ENCODE measurements at regions not wholly inside any gene's neighbourhood (a gene's known extent, or its start where the extent isn't known, plus 50 kb on each side); places are given as distances from the start of the nearest gene placed in this dataset.

DNA sequence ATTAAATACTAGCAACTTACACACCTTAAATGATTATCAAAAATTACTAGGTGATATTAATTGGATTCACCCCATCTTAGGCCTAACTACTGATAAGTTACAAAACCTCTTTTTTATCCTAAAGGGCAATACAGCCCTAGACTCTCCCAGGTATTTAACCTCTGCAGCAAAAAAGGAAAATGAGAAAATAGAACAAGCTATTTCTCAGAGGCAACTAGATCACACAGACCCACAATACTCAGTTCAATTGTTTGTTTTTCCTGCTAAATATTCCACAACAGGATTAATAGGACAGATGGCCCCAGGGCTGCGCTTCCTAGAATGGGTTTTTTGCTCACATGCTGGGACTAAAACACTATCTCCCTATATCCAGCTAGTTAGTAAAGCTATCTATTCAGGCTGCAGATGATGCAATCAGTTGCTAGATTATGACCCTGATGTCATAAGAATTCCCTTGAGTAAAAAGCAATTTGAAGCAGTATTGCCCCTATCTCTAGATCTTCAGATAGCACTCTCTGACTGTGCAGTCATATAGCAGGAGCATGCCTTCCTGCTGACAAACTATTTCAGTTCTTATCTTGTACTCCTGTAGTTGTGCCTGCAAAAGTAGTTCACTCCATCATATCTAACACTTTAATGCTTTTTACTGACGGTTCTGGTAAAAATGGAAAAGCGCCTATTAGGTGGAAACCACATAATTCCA is 1595.5 kb upstream of the TENM4 start:
- H3K9ac ChIP-seq (ENCODE audit: low read depth in 1 of 2, low read length in 2 of 2): no peak overlapping the region
- H3K36me3 ChIP-seq (ENCODE audit: control insufficient read depth in 2 of 2, insufficient read depth in 2 of 2, low read length in 2 of 2): no peaks in the 10 kb centered on the region
- peaks cover 0 to 3% of the 10 kb centered on the region in 2 donors for H3K9me3 ChIP-seq (ENCODE audit: control insufficient read depth in 2 of 2, low read length in 2 of 2)
- H3K27me3 ChIP-seq (ENCODE audit: control insufficient read depth in 2 of 2, insufficient read depth in 2 of 2, low read length in 2 of 2): no peaks in the 10 kb centered on the region
- no peak overlapping the region for H3K27ac ChIP-seq (ENCODE audit: low read depth in 2 of 2, low read length in 2 of 2)
- H3K4me1 ChIP-seq (ENCODE audit: control insufficient read depth in 2 of 2, insufficient read depth in 2 of 2, low read length in 2 of 2): peaks cover 5 to 18% of the 10 kb centered on the region in 2 donors
- no peak overlapping the region for H3K4me3 ChIP-seq (ENCODE audit: low read length in 2 of 2)

GRCh38 chr11:81033779-81034540 is 1593.1 kb upstream of the TENM4 start:
- Histone ChIP-seq H3K36me3 (ENCODE audit: control insufficient read depth in 2 of 2, insufficient read depth in 2 of 2, low read length in 2 of 2) (no peaks in the 10 kb centered on the region), H3K27me3 (ENCODE audit: control insufficient read depth in 2 of 2, insufficient read depth in 2 of 2, low read length in 2 of 2) (no peaks in the 10 kb centered on the region), H3K4me3 (ENCODE audit: low read length in 2 of 2) (no peak overlapping the region), H3K4me1 (ENCODE audit: control insufficient read depth in 2 of 2, insufficient read depth in 2 of 2, low read length in 2 of 2) (peaks cover 0 to under 1% of the 10 kb centered on the region in 2 donors), H3K27ac (ENCODE audit: low read depth in 2 of 2, low read length in 2 of 2) (no peak overlapping the region), H3K9ac (ENCODE audit: low read depth in 1 of 2, low read length in 2 of 2) (no peak overlapping the region), H3K9me3 (ENCODE audit: control insufficient read depth in 2 of 2, low read length in 2 of 2) (peaks cover 0 to 3% of the 10 kb centered on the region in 2 donors)

DNA sequence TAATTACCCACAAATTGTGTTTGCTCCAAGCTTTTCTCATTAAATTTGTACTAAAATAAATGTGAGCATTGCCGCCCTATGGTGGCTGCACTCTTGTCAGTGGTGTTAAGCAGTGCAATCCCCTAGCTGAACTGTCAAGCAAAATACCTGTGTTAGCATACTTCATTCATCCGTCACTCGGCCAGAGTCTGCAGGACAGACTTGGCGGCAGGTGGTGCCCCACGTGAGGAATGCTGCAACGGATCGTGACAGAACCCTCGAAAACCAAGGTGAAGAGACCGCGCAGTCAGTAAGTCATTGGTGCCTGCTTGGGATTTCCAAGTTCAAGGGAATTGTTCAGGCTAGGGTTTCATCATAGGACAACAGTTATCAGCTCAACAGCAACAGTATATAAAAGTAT is 1592.1 kb upstream of the TENM4 start:
- H3K4me1 ChIP-seq (ENCODE audit: control insufficient read depth in 2 of 2, insufficient read depth in 2 of 2, low read length in 2 of 2): no peaks in the 10 kb centered on the region
- H3K9me3 ChIP-seq (ENCODE audit: control insufficient read depth in 2 of 2, low read length in 2 of 2): peaks cover 0 to 3% of the 10 kb centered on the region in 2 donors
- no peak overlapping the region for H3K4me3 ChIP-seq (ENCODE audit: low read length in 2 of 2)
- no peaks in the 10 kb centered on the region for H3K36me3 ChIP-seq (ENCODE audit: control insufficient read depth in 2 of 2, insufficient read depth in 2 of 2, low read length in 2 of 2)
- no peak overlapping the region for H3K9ac ChIP-seq (ENCODE audit: low read depth in 1 of 2, low read length in 2 of 2)
- H3K27me3 ChIP-seq (ENCODE audit: control insufficient read depth in 2 of 2, insufficient read depth in 2 of 2, low read length in 2 of 2): no peaks in the 10 kb centered on the region
- H3K27ac ChIP-seq (ENCODE audit: low read depth in 2 of 2, low read length in 2 of 2): no peak overlapping the region

DNA sequence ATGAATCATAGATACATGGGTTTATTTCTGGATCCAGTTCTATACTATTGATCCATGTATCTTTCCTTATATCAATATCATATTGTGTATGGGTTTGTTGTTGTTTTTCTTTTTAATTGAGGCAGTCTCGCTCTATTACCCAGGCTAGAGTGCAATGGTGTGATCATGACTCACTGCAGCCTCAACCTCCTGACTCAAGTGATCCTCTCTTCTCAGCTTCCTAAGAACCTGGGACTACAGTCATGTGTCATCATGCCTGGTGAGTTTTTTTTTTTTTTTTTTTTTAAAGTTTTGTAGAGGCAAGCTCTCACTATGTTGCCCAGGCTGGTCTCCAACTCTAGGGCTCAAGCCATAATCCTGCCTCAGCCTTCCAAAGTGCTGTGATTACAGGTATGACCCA is 1589.4 kb upstream of the TENM4 start:
- Histone ChIP-seq H3K9me3 (ENCODE audit: control insufficient read depth in 2 of 2, low read length in 2 of 2) (no peaks in the 10 kb centered on the region), H3K4me1 (ENCODE audit: control insufficient read depth in 2 of 2, insufficient read depth in 2 of 2, low read length in 2 of 2) (no peaks in the 10 kb centered on the region), H3K4me3 (ENCODE audit: low read length in 2 of 2) (no peak overlapping the region), H3K36me3 (ENCODE audit: control insufficient read depth in 2 of 2, insufficient read depth in 2 of 2, low read length in 2 of 2) (no peaks in the 10 kb centered on the region), H3K27ac (ENCODE audit: low read depth in 2 of 2, low read length in 2 of 2) (no peak overlapping the region), H3K9ac (ENCODE audit: low read depth in 1 of 2, low read length in 2 of 2) (no peak overlapping the region), H3K27me3 (ENCODE audit: control insufficient read depth in 2 of 2, insufficient read depth in 2 of 2, low read length in 2 of 2) (no peaks in the 10 kb centered on the region)

- no peak overlapping the region for H3K4me3 ChIP-seq (ENCODE audit: low read length in 2 of 2)
- no peaks in the 10 kb centered on the region for H3K9me3 ChIP-seq (ENCODE audit: control insufficient read depth in 2 of 2, low read length in 2 of 2)
- H3K4me1 ChIP-seq (ENCODE audit: control insufficient read depth in 2 of 2, insufficient read depth in 2 of 2, low read length in 2 of 2): no peaks in the 10 kb centered on the region
- H3K9ac ChIP-seq (ENCODE audit: low read depth in 1 of 2, low read length in 2 of 2): no peak overlapping the region
- H3K27me3 ChIP-seq (ENCODE audit: control insufficient read depth in 2 of 2, insufficient read depth in 2 of 2, low read length in 2 of 2): no peaks in the 10 kb centered on the region
- no peaks in the 10 kb centered on the region for H3K36me3 ChIP-seq (ENCODE audit: control insufficient read depth in 2 of 2, insufficient read depth in 2 of 2, low read length in 2 of 2)
- no peak overlapping the region for H3K27ac ChIP-seq (ENCODE audit: low read depth in 2 of 2, low read length in 2 of 2)
Observed at GRCh38 chr11:81026032-81026431, 1585.2 kb upstream of the TENM4 start.

DNA sequence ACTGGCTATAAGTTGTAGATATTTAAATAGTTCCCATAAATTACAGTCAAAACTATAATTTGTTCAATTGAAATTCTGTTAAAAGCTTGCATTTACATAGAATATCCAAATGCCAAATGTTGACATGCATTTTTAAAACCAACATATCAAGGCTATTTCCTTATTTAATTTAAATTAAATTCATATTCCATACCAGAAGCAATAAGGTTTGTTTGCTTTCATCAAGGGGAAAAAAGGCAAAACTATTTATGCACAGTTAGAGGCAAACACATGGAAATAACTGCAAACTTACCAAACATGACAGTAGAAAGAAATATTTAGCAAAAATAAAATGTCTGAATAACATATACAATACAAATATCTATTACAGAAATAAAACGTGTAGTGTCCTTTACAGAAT is 1581.2 kb upstream of the TENM4 start:
- no peak overlapping the region for H3K4me3 ChIP-seq (ENCODE audit: low read length in 2 of 2)
- H3K9ac ChIP-seq (ENCODE audit: low read depth in 1 of 2, low read length in 2 of 2): no peak overlapping the region
- no peak overlapping the region for H3K27ac ChIP-seq (ENCODE audit: low read depth in 2 of 2, low read length in 2 of 2)
- no peaks in the 10 kb centered on the region for H3K9me3 ChIP-seq (ENCODE audit: control insufficient read depth in 2 of 2, low read length in 2 of 2)
- no peaks in the 10 kb centered on the region for H3K36me3 ChIP-seq (ENCODE audit: control insufficient read depth in 2 of 2, insufficient read depth in 2 of 2, low read length in 2 of 2)
- no peaks in the 10 kb centered on the region for H3K4me1 ChIP-seq (ENCODE audit: control insufficient read depth in 2 of 2, insufficient read depth in 2 of 2, low read length in 2 of 2)
- H3K27me3 ChIP-seq (ENCODE audit: control insufficient read depth in 2 of 2, insufficient read depth in 2 of 2, low read length in 2 of 2): no peaks in the 10 kb centered on the region

DNA sequence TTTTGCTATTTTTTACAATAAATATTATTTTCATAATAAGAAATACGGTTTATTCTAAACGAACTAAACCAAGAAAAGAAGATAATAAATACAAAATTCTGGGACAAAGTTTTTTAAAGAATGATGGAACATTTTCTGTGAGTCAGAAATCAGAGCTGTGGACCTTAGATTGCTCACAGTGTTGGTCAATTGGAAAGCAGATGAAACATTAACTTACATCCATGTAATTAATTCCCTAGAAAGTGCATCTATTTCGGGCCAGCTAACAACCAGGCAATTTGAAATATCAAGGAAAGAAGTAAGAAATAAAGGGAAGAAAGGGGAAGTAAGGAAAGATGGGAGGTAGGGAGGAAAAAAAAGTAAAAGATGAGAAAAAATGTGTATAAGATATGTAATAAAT is 1569.8 kb upstream of the TENM4 start:
- Histone ChIP-seq H3K9me3 (ENCODE audit: control insufficient read depth in 2 of 2, low read length in 2 of 2) (no peaks in the 10 kb centered on the region), H3K27me3 (ENCODE audit: control insufficient read depth in 2 of 2, insufficient read depth in 2 of 2, low read length in 2 of 2) (no peaks in the 10 kb centered on the region), H3K9ac (ENCODE audit: low read depth in 1 of 2, low read length in 2 of 2) (no peak overlapping the region), H3K4me3 (ENCODE audit: low read length in 2 of 2) (no peak overlapping the region), H3K36me3 (ENCODE audit: control insufficient read depth in 2 of 2, insufficient read depth in 2 of 2, low read length in 2 of 2) (no peaks in the 10 kb centered on the region), H3K4me1 (ENCODE audit: control insufficient read depth in 2 of 2, insufficient read depth in 2 of 2, low read length in 2 of 2) (no peaks in the 10 kb centered on the region), H3K27ac (ENCODE audit: low read depth in 2 of 2, low read length in 2 of 2) (no peak overlapping the region)

GRCh38 chr11:81007046-81007445 is 1566.2 kb upstream of the TENM4 start:
- Histone ChIP-seq H3K27me3 (ENCODE audit: control insufficient read depth in 2 of 2, insufficient read depth in 2 of 2, low read length in 2 of 2) (no peaks in the 10 kb centered on the region), H3K9ac (ENCODE audit: low read depth in 1 of 2, low read length in 2 of 2) (no peak overlapping the region), H3K4me1 (ENCODE audit: control insufficient read depth in 2 of 2, insufficient read depth in 2 of 2, low read length in 2 of 2) (no peaks in the 10 kb centered on the region), H3K9me3 (ENCODE audit: control insufficient read depth in 2 of 2, low read length in 2 of 2) (no peaks in the 10 kb centered on the region), H3K4me3 (ENCODE audit: low read length in 2 of 2) (no peak overlapping the region), H3K27ac (ENCODE audit: low read depth in 2 of 2, low read length in 2 of 2) (no peak overlapping the region), H3K36me3 (ENCODE audit: control insufficient read depth in 2 of 2, insufficient read depth in 2 of 2, low read length in 2 of 2) (no peaks in the 10 kb centered on the region)

DNA sequence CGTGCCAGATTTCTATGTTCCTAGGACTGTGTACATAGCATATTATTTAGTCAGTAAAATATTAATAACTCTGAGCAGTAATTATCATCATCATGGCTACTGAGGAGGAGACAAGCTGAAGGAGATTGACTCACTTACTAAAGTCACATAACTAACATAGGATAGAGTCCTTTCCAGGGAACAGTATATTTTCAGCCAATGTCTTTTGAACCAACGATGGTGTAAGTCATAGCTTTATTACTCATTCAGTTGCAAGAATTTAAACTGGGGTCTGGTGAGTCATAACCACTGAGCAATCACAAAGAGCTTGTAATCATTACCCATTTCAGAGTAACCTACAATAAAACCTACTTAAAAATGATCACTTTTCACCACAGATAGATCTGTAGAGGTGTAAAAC is 1564.8 kb upstream of the TENM4 start:
- Histone ChIP-seq H3K36me3 (ENCODE audit: control insufficient read depth in 2 of 2, insufficient read depth in 2 of 2, low read length in 2 of 2) (no peaks in the 10 kb centered on the region), H3K9me3 (ENCODE audit: control insufficient read depth in 2 of 2, low read length in 2 of 2) (no peaks in the 10 kb centered on the region), H3K27ac (ENCODE audit: low read depth in 2 of 2, low read length in 2 of 2) (no peak overlapping the region), H3K4me1 (ENCODE audit: control insufficient read depth in 2 of 2, insufficient read depth in 2 of 2, low read length in 2 of 2) (no peaks in the 10 kb centered on the region), H3K4me3 (ENCODE audit: low read length in 2 of 2) (no peak overlapping the region), H3K9ac (ENCODE audit: low read depth in 1 of 2, low read length in 2 of 2) (no peak overlapping the region), H3K27me3 (ENCODE audit: control insufficient read depth in 2 of 2, insufficient read depth in 2 of 2, low read length in 2 of 2) (no peaks in the 10 kb centered on the region)

- H3K9ac ChIP-seq (ENCODE audit: low read depth in 1 of 2, low read length in 2 of 2): no peak overlapping the region
- no peaks in the 10 kb centered on the region for H3K36me3 ChIP-seq (ENCODE audit: control insufficient read depth in 2 of 2, insufficient read depth in 2 of 2, low read length in 2 of 2)
- H3K9me3 ChIP-seq (ENCODE audit: control insufficient read depth in 2 of 2, low read length in 2 of 2): no peaks in the 10 kb centered on the region
- no peaks in the 10 kb centered on the region for H3K4me1 ChIP-seq (ENCODE audit: control insufficient read depth in 2 of 2, insufficient read depth in 2 of 2, low read length in 2 of 2)
- no peak overlapping the region for H3K27ac ChIP-seq (ENCODE audit: low read depth in 2 of 2, low read length in 2 of 2)
- H3K4me3 ChIP-seq (ENCODE audit: low read length in 2 of 2): no peak overlapping the region
- H3K27me3 ChIP-seq (ENCODE audit: control insufficient read depth in 2 of 2, insufficient read depth in 2 of 2, low read length in 2 of 2): no peaks in the 10 kb centered on the region
Observed at GRCh38 chr11:81004576-81004975, 1563.7 kb upstream of the TENM4 start.

Measured in mucosa of rectum (tissue), 2 donors.